SK-N-MC (cell line): ENCODE measurements at regions not wholly inside any gene's neighbourhood (a gene's known extent, or its start where the extent isn't known, plus 50 kb on each side); places are given as distances from the start of the nearest gene placed in this dataset.

Experiments
- EZH2 ChIP-seq: fragments of 200-600 bp; sonication (generic); IDR thresholded peaks from one replicate; pipeline ENCODE4 v1.6.1; 2017; ENCODE audit warnings: antibody characterized with exemption
- FOXP2 ChIP-seq: optimal IDR thresholded peaks from 2 replicates; pipeline ENCODE3; 2011; ENCODE audit warnings: mild to moderate bottlenecking, moderate library complexity; ENCODE audit not compliant: insufficient read depth; ENCODE audit errors: extremely low read length, control extremely low read depth
- POLR2AphosphoS5 ChIP-seq: IDR thresholded peaks from 2 replicates; pipeline ENCODE4 v1.6.1; 2012; ENCODE audit warnings: mild to moderate bottlenecking, low read depth, low read length, borderline replicate concordance

GRCh38 chrX:40205471-40205870 lies 107.7 kb upstream of the BCOR start:
- no peak for TF ChIP-seq EZH2
- no peak for TF ChIP-seq POLR2AphosphoS5
- TF ChIP-seq FOXP2, result no peak
